ENCODE measurements at regions not wholly inside any gene's neighbourhood (a gene's known extent, or its start where the extent isn't known, plus 50 kb on each side); places are given as distances from the start of the nearest gene placed in this dataset.

DNA sequence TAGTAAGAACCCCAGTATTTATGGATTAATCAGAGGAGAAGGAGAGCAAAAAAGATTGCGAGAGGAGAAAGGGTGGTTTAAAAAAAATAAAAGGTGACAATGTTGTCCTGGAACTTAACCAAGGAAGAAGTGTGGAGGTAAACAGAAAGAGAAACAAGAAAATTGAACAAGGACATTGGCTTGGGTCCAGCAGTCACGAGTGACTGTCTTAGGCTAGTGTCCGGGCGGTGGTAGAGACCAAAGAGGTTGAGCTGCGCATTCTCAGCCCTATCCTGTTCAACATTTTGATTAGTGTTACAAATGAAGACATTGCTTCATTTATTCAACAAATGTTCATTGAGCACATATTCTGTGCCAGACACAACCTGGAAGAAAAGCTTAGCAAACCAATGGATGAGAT, 329.9 kb downstream of the FGFR2 start:
- H3K36me3 ChIP-seq (ENCODE audit: control insufficient read depth in 2 of 2, insufficient read depth in 2 of 2, low read length in 1 of 2) = no peaks in the 10 kb centered on the region
- H3K9ac ChIP-seq (ENCODE audit: control insufficient read depth, insufficient read depth, low read length) = no peak overlapping the region
- no peak overlapping the region for H3K4me3 ChIP-seq
- BruUV-seq (replicated peaks) = no TSS peak
- WGBS (ENCODE audit: insufficient coverage, insufficient replicate concordance, low lambda C conversion rate, missing lambda C conversion rate) = 27% methylated on average over 5 of the region's 5 CpGs
- H3K27ac ChIP-seq (ENCODE audit: control insufficient read depth, insufficient read depth) = no peak overlapping the region
- no peaks in the 10 kb centered on the region for H3K9me3 ChIP-seq (replicated peaks; ENCODE audit: control insufficient read depth, insufficient read depth, low read length)
- no peaks in the 10 kb centered on the region for H3K79me2 ChIP-seq (ENCODE audit: control insufficient read depth, insufficient read depth, low read length)
- in situ Hi-C loops (cut with MboI) (no loop called here), intact Hi-C loops (cut with micrococcal nuclease; ENCODE audit: unreplicated experiment) (no loop called here)
- DNase-seq (ENCODE audit: low read depth, low spot score) (no peak), FAIRE-seq (no peak), ATAC-seq (no peak)
- no peaks in the 10 kb centered on the region; a peak in 1 of 4 replicates for H3K27me3 ChIP-seq (replicated peaks in 1 of 2; ENCODE audit: control insufficient read depth in 2 of 2, insufficient read depth in 2 of 2, low read length in 1 of 2)
- TF ChIP-seq ZNF384 (IDR thresholded peaks at IDR 0.05; ENCODE audit: borderline replicate concordance, low read depth, low read length) (no peak), CHD1 (IDR thresholded peaks at IDR 0.05; ENCODE audit: low read depth, low read length) (no peak), SMC3 (IDR thresholded peaks at IDR 0.05; ENCODE audit: borderline replicate concordance, low read length) (no peak), RAD21 (IDR thresholded peaks at IDR 0.05; ENCODE audit: insufficient read depth, low read depth, low read length) (no peak), RBBP5 (conservative IDR thresholded peaks at IDR 0.05) (no peak), ZNF217 (IDR thresholded peaks at IDR 0.05) (no peak), MEF2B (IDR thresholded peaks at IDR 0.05; ENCODE audit: partially characterized antibody, poor library complexity, severe bottlenecking) (no peak), IKZF2 (IDR thresholded peaks at IDR 0.05) (no peak), SMARCA5 (IDR thresholded peaks at IDR 0.05) (no peak), HDAC6 (IDR thresholded peaks at IDR 0.05; ENCODE audit: unreplicated experiment) (no peak)
- TF ChIP-seq, protein P1, sequence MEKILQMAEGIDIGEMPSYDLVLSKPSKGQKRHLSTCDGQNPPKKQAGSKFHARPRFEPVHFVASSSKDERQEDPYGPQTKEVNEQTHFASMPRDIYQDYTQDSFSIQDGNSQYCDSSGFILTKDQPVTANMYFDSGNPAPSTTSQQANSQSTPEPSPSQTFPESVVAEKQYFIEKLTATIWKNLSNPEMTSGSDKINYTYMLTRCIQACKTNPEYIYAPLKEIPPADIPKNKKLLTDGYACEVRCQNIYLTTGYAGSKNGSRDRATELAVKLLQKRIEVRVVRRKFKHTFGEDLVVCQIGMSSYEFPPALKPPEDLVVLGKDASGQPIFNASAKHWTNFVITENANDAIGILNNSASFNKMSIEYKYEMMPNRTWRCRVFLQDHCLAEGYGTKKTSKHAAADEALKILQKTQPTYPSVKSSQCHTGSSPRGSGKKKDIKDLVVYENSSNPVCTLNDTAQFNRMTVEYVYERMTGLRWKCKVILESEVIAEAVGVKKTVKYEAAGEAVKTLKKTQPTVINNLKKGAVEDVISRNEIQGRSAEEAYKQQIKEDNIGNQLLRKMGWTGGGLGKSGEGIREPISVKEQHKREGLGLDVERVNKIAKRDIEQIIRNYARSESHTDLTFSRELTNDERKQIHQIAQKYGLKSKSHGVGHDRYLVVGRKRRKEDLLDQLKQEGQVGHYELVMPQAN (conservative IDR thresholded peaks at IDR 0.05) = no peak
- TF ChIP-seq, protein P2, sequence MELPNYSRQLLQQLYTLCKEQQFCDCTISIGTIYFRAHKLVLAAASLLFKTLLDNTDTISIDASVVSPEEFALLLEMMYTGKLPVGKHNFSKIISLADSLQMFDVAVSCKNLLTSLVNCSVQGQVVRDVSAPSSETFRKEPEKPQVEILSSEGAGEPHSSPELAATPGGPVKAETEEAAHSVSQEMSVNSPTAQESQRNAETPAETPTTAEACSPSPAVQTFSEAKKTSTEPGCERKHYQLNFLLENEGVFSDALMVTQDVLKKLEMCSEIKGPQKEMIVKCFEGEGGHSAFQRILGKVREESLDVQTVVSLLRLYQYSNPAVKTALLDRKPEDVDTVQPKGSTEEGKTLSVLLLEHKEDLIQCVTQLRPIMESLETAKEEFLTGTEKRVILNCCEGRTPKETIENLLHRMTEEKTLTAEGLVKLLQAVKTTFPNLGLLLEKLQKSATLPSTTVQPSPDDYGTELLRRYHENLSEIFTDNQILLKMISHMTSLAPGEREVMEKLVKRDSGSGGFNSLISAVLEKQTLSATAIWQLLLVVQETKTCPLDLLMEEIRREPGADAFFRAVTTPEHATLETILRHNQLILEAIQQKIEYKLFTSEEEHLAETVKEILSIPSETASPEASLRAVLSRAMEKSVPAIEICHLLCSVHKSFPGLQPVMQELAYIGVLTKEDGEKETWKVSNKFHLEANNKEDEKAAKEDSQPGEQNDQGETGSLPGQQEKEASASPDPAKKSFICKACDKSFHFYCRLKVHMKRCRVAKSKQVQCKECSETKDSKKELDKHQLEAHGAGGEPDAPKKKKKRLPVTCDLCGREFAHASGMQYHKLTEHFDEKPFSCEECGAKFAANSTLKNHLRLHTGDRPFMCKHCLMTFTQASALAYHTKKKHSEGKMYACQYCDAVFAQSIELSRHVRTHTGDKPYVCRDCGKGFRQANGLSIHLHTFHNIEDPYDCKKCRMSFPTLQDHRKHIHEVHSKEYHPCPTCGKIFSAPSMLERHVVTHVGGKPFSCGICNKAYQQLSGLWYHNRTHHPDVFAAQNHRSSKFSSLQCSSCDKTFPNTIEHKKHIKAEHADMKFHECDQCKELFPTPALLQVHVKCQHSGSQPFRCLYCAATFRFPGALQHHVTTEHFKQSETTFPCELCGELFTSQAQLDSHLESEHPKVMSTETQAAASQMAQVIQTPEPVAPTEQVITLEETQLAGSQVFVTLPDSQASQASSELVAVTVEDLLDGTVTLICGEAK (IDR thresholded peaks at IDR 0.05; ENCODE audit: borderline replicate concordance) = no peak
- TF ChIP-seq, protein P3, sequence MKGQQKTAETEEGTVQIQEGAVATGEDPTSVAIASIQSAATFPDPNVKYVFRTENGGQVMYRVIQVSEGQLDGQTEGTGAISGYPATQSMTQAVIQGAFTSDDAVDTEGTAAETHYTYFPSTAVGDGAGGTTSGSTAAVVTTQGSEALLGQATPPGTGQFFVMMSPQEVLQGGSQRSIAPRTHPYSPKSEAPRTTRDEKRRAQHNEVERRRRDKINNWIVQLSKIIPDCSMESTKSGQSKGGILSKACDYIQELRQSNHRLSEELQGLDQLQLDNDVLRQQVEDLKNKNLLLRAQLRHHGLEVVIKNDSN (IDR thresholded peaks at IDR 0.05; ENCODE audit: borderline replicate concordance, extremely low read length, insufficient read depth, low read depth, low read length) = no peak
- H3K4me2 ChIP-seq (ENCODE audit: control insufficient read depth, insufficient read depth) = no peak overlapping the region
- no peaks in the 10 kb centered on the region for H4K20me1 ChIP-seq (ENCODE audit: control insufficient read depth, insufficient read depth)
- H3K4me1 ChIP-seq (ENCODE audit: control insufficient read depth, insufficient read depth, low read length) = no peaks in the 10 kb centered on the region
- ChIA-PET SMC1A (ENCODE audit: uncharacterized antibody, unreplicated experiment) (no interaction called here), RAD21 (ENCODE audit: unreplicated experiment) (no interaction called here), CTCF (no interaction called here), POLR2A (interaction anchor here (0.6 kb wide), 1 partner anchor 708 kb away, joined by 3 read pairs; no protein-coding TSS in a partner anchor)
- H2AFZ ChIP-seq (ENCODE audit: control insufficient read depth, low read depth, low read length) = no peak overlapping the region

Data from GM12878 (cell line).